DOHH2 (cell line): ENCODE measurements at regions not wholly inside any gene's neighbourhood (a gene's known extent, or its start where the extent isn't known, plus 50 kb on each side); places are given as distances from the start of the nearest gene placed in this dataset.

ENCODE experiments used
- H3F3A ChIP-seq: fragments of 200-600 bp; sonication (generic), shearing (Covaris generic); 2 replicates; pipeline ENCODE4 v1.6.0; 2016; ENCODE audit warnings: antibody characterized with exemption, mild to moderate bottlenecking; ENCODE audit not compliant: control insufficient read depth, insufficient read depth
- H3K27ac ChIP-seq: fragments of 200-600 bp; sonication (generic); 2 replicates; pipeline ENCODE4 v1.5.1; 2014; ENCODE audit warnings: low read depth, mild to moderate bottlenecking, low read length, moderate library complexity
- H3K27me3 ChIP-seq: fragments of 200-600 bp; sonication (generic); 2 replicates; pipeline ENCODE4 v1.6.1; 2014; ENCODE audit warnings: mild to moderate bottlenecking, low read length, mixed read lengths; ENCODE audit not compliant: control insufficient read depth
- H3K36me3 ChIP-seq: fragments of 200-600 bp; sonication (generic); 2 replicates; pipeline ENCODE4 v1.6.1; 2014; ENCODE audit warnings: mild to moderate bottlenecking, low read length, moderate library complexity, mixed read lengths; ENCODE audit not compliant: control insufficient read depth
- H3K4me1 ChIP-seq: fragments of 200-600 bp; sonication (generic); 2 replicates; pipeline ENCODE4 v1.6.1; 2014; ENCODE audit warnings: mild to moderate bottlenecking, low read length, mixed read lengths; ENCODE audit not compliant: control insufficient read depth
- H3K4me2 ChIP-seq: fragments of 200-600 bp; sonication (generic); 2 replicates; pipeline ENCODE4 v1.6.0; 2014; ENCODE audit warnings: mild to moderate bottlenecking, low read length, moderate library complexity
- H3K4me3 ChIP-seq: fragments of 200-600 bp; sonication (generic); 2 replicates; pipeline ENCODE4 v1.5.1; 2014; ENCODE audit warnings: mild to moderate bottlenecking, low read length, mixed read lengths
- H3K79me2 ChIP-seq: fragments of 200-600 bp; sonication (generic); 2 replicates; pipeline ENCODE4 v1.6.1; 2014; ENCODE audit warnings: mild to moderate bottlenecking, low read length, mixed read lengths; ENCODE audit not compliant: control insufficient read depth
- H3K9me2 ChIP-seq: fragments of 200-600 bp; sonication (generic); replicated peaks from 2 replicates; pipeline ENCODE4 v1.6.1; 2014; ENCODE audit warnings: mild to moderate bottlenecking, low read length, mixed read lengths; ENCODE audit not compliant: control insufficient read depth
- H3K9me3 ChIP-seq: fragments of 200-600 bp; sonication (generic); 2 replicates; pipeline ENCODE4 v1.6.1; 2014; ENCODE audit warnings: antibody characterized with exemption, low read length, mixed read lengths; ENCODE audit not compliant: control insufficient read depth, insufficient read depth
- H4K20me1 ChIP-seq: fragments of 200-600 bp; sonication (generic); 2 replicates; pipeline ENCODE4 v1.6.0; 2014; ENCODE audit warnings: low read depth, mild to moderate bottlenecking, antibody characterized with exemption, low read length, moderate library complexity; ENCODE audit not compliant: control insufficient read depth, insufficient read depth
- CTCF ChIP-seq: fragments of 200-600 bp; sonication (generic); IDR thresholded peaks from one replicate; pipeline ENCODE4 v1.5.1; 2014; ENCODE audit warnings: antibody characterized with exemption, mild to moderate bottlenecking, low read depth, low read length; ENCODE audit not compliant: poor library complexity, severe bottlenecking
- EZH2phosphoT487 ChIP-seq: fragments of 200-600 bp; sonication (generic); IDR thresholded peaks from 2 replicates; pipeline ENCODE4 v1.6.1; 2017; ENCODE audit warnings: borderline replicate concordance, mild to moderate bottlenecking, antibody characterized with exemption, low read length, moderate library complexity, mixed read lengths

- Histone ChIP-seq H3K4me3 (no peak overlapping the region), H3K79me2 (no peaks in the 10 kb centered on the region), H3K36me3 (no peaks in the 10 kb centered on the region), H3K9me2 (no peaks in the 10 kb centered on the region), H3F3A (no peaks in the 10 kb centered on the region), H3K4me1 (no peaks in the 10 kb centered on the region), H4K20me1 (no peaks in the 10 kb centered on the region), H3K9me3 (peaks cover 7% of the 10 kb centered on the region; the same call in 1 of the 2 replicates), H3K4me2 (no peak overlapping the region), H3K27ac (no peak overlapping the region), H3K27me3 (no peaks in the 10 kb centered on the region)
- TF ChIP-seq CTCF (no peak), EZH2phosphoT487 (no peak)
Measured at GRCh38 chr12:84089356-84089755, 823.2 kb downstream of the SLC6A15 start.

DNA sequence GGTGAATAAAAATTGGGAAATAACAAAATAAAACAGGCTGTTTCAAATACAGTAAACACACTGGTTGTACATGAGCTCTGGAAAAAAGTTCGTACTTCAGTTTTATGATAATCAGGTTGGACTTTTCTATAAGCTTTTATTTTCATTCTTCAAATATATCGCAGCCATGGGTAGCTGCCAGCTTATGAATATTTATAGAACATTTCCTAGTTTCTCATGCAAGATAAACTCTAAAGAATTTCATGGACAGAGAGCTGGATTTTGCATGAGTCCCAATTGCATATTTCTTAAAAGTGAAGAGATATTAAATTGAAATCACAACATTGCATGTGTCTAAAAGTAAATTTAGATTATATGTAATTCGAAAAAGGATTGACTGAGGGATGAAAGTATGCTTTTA, 827.6 kb downstream of the SLC6A15 start:
- no peaks in the 10 kb centered on the region for H3K79me2 ChIP-seq
- TF ChIP-seq CTCF, result no peak
- no peak for TF ChIP-seq EZH2phosphoT487

DNA sequence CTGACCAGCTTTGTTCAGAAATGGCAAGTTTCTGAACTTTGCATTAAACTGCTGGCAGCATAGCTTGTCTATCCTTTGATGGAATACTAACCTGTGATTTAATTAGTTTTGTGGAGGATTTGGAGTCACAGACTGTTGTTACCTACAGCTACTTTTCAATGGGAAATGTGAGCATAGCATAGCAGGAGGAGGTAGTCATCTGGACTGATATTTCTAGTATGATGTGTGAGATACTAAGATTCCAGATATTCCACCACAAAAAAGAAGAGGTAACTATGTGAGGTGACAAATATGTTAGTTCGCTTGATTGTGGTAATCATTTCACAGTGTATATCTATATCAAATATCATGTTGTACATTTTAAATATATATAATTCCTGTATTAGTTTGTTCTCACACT, 833.0 kb downstream of the SLC6A15 start:
- no peak overlapping the region for H3K27ac ChIP-seq

More for the DNA sequence above, 827.6 kb downstream of the SLC6A15 start:
- no peaks in the 10 kb centered on the region for H3K9me2 ChIP-seq
- H3K4me3 ChIP-seq, result no peak overlapping the region
- no peaks in the 10 kb centered on the region for H3K9me3 ChIP-seq
- H3K4me1 ChIP-seq, result no peaks in the 10 kb centered on the region
- no peak overlapping the region for H3K27ac ChIP-seq
- no peaks in the 10 kb centered on the region for H3K36me3 ChIP-seq
- H3K4me2 ChIP-seq, result no peak overlapping the region
- H3K27me3 ChIP-seq, result no peaks in the 10 kb centered on the region
- H4K20me1 ChIP-seq, result no peaks in the 10 kb centered on the region
- no peaks in the 10 kb centered on the region for H3F3A ChIP-seq

More for the DNA sequence above, 833.0 kb downstream of the SLC6A15 start:
- H3K36me3 ChIP-seq, result no peaks in the 10 kb centered on the region
- H3K4me2 ChIP-seq, result no peak overlapping the region
- no peaks in the 10 kb centered on the region for H3K4me1 ChIP-seq
- no peak overlapping the region for H3K4me3 ChIP-seq
- no peak for TF ChIP-seq EZH2phosphoT487
- no peak for TF ChIP-seq CTCF
- H3K9me3 ChIP-seq, result no peaks in the 10 kb centered on the region
- H3K27me3 ChIP-seq, result no peaks in the 10 kb centered on the region
- H3F3A ChIP-seq, result no peaks in the 10 kb centered on the region
- no peaks in the 10 kb centered on the region for H4K20me1 ChIP-seq
- H3K9me2 ChIP-seq, result no peaks in the 10 kb centered on the region
- no peaks in the 10 kb centered on the region for H3K79me2 ChIP-seq
